NCI-H187 treated with DMSO at 0.1 percent for 48 hours (cell line): ENCODE measurements at regions not wholly inside any gene's neighbourhood (a gene's known extent, or its start where the extent isn't known, plus 50 kb on each side); places are given as distances from the start of the nearest gene placed in this dataset.

Source experiments
- DNase-seq: peaks from one replicate; lab custom pipeline; 2025; lab: John Stamatoyannopoulos, UW

DNA sequence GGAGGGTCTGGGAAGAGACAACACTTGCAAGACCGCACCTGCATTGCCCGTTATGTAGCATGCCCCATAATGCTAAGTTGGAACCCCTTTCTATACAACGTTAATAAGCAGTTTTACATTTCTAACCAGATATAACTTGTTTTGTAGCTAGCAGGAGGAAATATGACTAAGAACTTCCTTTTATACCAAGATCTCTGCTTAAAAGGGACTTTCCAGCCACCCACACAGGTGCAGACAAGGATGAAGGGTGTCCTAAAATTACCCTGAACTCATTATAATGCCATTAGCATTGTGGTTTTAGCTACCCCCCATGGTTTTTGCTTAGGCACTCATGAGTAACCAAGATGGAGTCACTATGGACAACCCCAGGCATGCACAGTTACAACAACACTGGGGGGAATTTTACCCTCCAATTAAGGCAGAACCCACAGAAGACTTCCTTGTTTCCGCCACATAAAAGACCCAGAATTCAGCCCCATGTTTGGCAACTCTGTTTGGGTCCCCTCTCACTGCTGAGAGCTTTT, 362.8 kb downstream of the CBLN2 start:
- no peak for DNase-seq

DNA sequence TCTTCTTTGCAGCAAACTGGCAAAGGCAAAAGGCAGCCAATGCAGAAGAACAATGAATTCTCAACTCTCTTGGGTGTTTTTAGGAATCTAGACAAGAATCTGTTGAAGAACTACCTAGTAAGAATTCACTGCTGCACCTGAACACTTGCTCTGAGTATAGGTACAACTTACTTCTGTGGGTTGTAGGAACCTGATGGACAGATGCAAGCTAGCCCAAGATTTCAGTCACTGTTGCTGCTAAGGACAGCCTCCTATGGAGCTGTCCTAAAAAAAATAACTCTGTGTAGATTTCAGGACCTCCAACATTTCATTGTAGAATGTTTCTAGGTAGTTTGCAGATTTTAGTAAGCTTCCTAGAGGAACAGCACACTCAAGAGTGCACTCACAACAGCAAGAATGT, 363.5 kb downstream of the CBLN2 start:
- no peak for DNase-seq

- DNase-seq = no peak
These were observed 369.0 kb downstream of the CBLN2 start for GRCh38 chr18:72174972-72175649.

DNA sequence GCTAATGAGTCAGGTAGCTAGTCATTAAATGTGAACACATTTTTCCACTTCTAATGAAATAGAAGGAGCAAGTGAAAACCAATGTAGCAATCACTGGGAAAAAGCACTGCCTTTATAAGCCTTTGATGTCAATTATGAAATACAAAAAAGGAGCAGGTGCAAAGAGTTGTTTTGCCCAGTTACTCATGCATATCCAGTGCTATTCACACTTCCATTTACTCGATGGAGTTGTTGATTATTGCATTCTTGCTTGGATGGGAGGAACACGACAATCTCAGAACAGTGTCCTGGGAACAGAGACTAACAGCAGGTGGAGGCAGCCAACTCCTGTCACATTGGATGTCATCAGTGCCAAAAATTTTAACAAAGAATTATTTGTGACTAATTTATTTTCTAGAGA, 372.5 kb downstream of the CBLN2 start:
- DNase-seq = no peak

GRCh38 chr18:72161691-72162090, 382.5 kb downstream of the CBLN2 start:
- no peak for DNase-seq

DNA sequence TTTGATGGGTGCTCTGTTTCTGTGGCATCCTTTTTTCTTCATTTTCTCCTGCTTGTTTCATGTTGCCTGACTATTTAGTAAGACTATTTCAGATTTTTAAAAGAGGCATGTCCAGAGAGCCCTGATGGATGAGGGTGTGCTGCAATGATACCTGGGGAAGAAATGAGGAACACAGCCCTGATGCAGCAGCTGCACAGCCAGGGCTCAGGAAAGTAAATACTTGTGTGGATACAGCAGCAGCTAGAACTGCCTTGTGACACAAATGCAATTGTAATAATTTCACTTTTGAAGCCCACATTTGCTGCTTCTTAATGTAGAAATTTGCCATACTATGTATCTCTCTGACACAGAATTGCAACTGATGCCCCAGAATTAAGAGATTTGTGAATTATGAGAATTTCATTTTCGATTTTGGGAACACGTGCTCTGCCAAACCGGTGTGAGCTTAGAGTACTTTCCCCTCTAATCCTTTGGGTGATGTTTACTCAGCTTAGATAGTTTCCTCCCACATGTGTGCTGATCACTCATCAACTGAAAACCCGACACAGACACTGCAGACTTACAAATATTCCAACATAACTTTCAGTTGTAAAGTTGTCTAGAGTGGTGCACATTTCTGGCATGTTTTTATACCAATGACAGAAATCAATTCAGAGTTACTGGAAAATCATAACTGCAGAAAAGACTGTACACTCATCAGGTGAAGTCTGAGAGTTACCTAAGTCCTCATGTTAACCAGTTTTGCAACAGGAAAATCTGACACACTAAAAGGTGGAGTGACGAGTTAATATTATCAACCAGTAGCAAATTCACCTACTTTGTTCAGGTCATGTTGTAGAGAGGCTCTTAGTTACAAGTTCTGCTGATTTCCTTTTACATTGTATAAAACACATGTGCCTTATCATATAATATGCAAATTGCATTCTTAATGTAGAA, 383.4 kb downstream of the CBLN2 start:
- no peak for DNase-seq

GRCh38 chr18:72155327-72155726, 388.8 kb downstream of the CBLN2 start:
- no peak for DNase-seq

DNA sequence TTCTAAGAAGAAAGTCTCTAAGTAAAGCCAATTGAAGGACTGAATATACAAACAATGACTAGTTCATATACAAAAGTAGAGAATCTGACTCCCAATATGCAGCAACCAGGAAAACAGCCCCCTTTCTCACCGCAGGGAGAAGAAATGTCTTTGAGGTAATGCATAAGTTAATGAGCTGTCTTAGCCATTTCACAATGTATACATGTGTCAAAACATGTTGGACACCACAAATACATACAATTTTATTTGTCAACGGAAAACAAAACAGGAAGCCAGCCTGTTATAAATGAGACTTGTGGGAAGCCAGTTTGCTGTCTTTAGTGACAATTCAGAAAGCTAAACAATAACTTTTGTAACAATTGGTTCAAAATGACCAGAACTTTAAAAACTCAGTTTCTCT, 389.2 kb downstream of the CBLN2 start:
- DNase-seq = no peak

DNA sequence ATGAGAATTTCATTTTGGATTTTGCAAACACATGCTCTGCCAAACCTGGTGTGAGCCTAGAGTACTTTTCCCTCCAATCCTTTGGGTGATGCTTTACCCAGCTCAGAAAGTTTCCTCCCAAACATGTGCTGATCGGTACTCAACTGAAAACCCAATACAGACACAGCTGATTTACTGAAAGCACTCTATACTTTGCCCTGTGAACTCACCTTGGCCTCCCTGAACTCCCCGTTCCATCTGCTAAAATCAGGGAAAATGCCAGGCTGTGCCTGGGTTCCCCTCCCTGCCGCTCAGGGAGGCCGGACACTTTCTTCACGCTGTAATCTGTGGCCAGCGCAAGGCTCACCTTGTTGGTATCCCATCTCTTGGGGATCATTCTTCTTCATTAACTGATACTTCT, 391.2 kb downstream of the CBLN2 start:
- DNase-seq = no peak

DNA sequence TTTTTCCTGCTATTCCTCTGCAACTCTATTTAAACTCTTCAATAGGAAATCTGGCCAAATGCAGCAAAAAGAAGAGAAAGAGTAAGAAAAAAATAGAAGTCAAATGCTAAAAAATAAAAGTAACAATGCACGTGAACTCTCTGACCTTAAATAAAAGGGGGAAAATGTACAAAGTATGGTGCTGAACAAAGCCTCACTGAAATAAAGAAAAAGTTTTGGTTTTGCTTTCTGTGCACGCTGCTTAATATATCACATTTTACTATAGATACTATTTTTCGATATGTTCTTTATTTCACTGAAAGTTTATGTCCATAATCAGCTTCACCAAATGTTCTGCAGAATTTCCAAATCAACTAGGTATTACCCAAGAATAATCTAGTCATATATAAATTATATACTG, 396.3 kb downstream of the CBLN2 start:
- DNase-seq = no peak

- DNase-seq = no peak
These were observed 404.1 kb downstream of the CBLN2 start for GRCh38 chr18:72140007-72140406.

GRCh38 chr18:72128649-72129048, 415.5 kb downstream of the CBLN2 start:
- no peak for DNase-seq

DNA sequence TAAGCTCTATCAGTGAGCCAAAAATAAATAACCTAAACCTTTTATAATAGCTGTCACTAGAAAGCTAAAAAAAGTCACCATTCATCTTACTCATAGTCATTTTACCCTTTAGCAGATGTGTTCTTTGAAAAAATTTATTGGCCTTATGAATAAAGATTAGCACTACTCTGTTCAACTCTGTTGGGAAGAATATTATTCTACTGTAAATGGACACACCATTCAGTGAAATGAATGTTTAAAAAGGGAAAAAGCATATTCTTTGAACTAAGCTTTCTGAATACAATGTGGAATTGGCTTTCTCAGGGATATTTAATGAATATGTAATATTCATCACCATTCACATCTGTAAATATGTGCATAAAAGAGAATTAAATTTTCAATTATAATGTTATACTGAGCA, 422.0 kb downstream of the CBLN2 start:
- no peak for DNase-seq

DNA sequence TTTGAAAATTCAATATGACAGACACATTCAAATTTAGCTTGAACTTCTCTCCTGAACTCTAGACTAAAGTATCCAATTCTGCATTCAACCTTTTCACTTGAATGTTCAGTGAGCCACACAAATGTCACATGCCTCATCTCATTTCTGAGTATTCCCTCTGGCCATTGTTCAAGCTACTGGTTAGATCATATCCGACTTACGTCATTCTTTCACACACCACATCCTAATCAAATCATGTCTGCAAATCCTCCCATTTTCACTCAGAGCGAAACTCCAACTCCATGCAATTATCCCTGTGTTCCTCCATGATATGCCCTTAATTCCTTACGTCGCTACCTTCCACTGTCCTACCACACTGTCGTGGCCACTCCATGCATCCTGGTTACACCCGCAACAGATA, 425.1 kb downstream of the CBLN2 start:
- no peak for DNase-seq

GRCh38 chr18:72114801-72115594, 429.1 kb downstream of the CBLN2 start:
- no peak for DNase-seq

DNA sequence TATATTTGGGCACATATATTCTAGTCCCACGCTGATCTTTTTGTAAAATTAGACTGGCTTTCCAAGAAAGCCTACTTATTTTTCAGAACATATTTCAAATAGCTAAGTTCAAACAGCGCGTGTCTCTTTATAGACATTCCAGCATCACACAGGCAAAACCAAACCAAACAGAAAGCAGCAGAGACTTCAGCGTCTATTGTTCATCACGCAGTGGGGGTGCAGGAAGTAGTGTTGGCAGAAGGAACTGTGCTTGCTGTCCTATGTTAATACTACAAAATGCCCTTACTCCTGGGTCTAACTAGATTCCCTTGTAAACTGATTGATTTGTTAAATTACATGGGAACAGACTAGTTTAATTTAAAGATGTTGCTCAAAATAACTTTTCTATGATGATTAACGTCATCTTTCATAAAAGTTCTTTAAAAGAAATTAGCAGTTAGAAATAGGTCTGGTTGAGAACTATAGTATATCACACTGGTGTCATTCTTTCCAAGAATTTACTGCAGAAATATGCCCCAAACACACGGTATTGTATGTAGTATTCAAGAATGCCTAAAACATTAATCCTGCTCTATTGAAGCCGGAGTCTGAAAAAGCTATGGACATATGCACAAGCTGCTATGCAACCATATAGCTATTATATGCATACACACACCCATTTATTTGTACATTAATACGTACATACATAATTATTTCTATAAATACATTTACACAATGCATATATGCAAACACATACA, 436.3 kb downstream of the CBLN2 start:
- no peak for DNase-seq

DNA sequence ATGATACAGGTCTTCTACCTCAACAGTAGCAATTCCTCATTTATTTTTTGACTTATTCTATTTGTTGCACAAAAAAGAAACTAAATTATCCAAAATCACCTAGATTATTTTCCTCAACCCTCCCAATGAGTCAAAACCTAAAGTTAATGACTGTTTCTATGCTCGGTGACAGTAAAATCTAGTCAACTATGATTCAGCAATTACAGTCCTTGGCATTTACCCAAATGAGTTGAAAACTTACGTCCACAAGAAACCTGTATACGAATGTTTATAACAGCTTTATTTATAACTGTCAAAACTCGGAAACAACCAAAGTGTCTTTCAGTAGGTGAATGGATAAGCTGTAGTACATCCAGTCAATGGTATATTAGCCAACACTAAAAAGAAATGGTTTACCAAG, 439.3 kb downstream of the CBLN2 start:
- no peak for DNase-seq

- DNase-seq = no peak
These were observed 441.7 kb downstream of the CBLN2 start for GRCh38 chr18:72102412-72102811.

DNA sequence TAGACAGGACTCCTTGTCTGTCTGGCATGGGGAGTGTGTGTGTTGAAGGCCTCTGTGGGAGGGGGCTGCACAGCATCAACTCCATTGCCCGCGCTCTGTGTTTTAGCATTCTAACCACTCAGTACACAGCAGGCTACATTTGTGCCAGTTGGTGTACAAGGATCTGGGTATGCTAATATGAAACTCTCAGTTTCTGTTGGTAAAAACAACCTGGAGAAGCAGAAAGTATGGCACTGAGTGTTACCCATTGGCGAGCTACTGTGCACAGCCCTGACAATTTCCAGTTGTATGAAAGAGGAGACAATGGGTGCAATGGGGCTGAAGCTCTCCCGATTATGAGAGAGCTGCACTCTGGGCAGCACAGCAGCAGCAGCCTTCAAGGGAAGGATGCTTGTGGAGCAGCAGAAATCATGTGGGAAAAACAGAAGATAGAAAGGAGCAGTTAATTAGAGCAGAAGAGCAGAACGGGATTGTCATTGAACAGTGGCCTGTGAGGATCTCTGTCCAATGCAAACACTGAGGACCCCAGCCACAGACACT, 443.6 kb downstream of the CBLN2 start:
- no peak for DNase-seq

- DNase-seq = no peak
These were observed 452.8 kb downstream of the CBLN2 start for GRCh38 chr18:72091369-72091768.

GRCh38 chr18:72089432-72089831, 454.7 kb downstream of the CBLN2 start:
- no peak for DNase-seq
